GM13977 (cell line): ENCODE measurements at regions not wholly inside any gene's neighbourhood (a gene's known extent, or its start where the extent isn't known, plus 50 kb on each side); places are given as distances from the start of the nearest gene placed in this dataset.

Experiments used
- DNase-seq: peaks from one replicate; pipeline ENCODE4 v3.0.0; 2012; ENCODE audit warnings: low spot score
- in situ Hi-C: fragments of 300-500 bp; cut with MboI; formaldehyde crosslinking; loops from one replicate; pipeline ENCODE4 v1.12.0; 2022; ENCODE audit warnings: low sequenced_read_pairs, low pct_unique_long_range_greater_than_20kb, mixed read lengths, inconsistent platforms; ENCODE audit not compliant: unreplicated experiment
- TF ChIP-seq, protein P1 (sequence below): IDR thresholded peaks from 2 replicates; pipeline ENCODE4 v1.5.1; 2012; ENCODE audit warnings: mild to moderate bottlenecking, control low read depth; ENCODE audit not compliant: insufficient read depth; ENCODE audit errors: extremely low read depth, missing control alignments

DNA sequence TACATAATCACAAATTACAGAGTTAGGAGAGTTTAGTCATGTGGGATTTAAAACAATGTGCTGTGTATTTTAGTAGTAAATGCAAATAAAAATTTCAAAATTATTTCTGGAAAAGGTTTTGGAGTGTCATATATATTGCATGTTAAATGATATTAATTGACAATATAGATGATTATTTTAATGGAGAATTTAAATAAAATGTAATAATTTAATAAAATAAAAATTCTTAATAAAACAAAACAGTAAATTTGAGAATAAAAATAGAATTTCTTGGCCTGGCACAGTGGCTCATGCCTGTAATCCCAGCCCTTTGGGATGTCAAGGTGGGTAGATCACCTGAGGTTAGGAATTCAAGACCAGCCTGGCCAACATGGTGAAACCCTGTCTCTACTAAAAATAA is 1442.8 kb upstream of the ALCAM start:
- in situ Hi-C loops: no loop called here
- DNase-seq: no peak
- TF ChIP-seq, protein P1, sequence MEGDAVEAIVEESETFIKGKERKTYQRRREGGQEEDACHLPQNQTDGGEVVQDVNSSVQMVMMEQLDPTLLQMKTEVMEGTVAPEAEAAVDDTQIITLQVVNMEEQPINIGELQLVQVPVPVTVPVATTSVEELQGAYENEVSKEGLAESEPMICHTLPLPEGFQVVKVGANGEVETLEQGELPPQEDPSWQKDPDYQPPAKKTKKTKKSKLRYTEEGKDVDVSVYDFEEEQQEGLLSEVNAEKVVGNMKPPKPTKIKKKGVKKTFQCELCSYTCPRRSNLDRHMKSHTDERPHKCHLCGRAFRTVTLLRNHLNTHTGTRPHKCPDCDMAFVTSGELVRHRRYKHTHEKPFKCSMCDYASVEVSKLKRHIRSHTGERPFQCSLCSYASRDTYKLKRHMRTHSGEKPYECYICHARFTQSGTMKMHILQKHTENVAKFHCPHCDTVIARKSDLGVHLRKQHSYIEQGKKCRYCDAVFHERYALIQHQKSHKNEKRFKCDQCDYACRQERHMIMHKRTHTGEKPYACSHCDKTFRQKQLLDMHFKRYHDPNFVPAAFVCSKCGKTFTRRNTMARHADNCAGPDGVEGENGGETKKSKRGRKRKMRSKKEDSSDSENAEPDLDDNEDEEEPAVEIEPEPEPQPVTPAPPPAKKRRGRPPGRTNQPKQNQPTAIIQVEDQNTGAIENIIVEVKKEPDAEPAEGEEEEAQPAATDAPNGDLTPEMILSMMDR: no peak

DNA sequence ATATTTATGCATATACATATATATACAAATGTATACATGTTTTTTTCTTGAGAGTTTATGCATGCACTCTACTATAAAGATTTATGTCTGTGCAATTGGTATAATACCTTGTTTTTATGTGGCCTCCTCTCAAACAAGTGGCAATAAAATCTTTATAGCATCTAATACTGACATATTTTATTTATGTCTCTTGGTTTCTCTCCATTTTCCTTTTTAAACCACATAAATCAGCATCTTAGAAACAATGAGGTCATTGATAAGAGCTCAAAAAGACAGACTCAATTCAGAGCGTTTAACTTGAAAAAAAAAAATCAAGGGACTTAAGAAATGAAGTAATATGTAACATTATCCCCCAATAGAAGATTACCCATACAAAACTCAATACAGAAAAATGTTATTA is 1442.2 kb upstream of the ALCAM start:
- in situ Hi-C loops: no loop called here
- DNase-seq: no peak
- TF ChIP-seq, protein P1: no peak

DNA sequence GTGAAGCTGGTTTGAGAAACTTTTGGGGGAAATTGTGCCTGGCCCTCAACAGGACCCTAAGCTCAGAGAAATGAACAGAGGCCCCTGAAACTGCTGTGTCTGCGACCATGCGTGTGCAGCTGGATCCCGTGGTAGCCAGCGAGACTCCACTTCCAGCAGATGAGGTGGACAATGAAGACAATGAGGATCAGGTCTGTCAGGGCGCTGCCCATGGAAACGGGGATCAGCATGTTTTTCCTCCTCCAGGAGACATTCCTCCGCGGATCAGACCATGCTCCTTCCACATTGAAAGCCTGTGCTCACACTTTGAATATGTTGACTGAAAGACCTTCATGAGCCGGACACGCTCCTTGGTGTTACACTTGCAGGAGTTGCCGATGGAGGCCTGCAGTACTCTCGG is 1439.8 kb upstream of the ALCAM start:
- DNase-seq: no peak
- TF ChIP-seq, protein P1: no peak
- in situ Hi-C loops: no loop called here

DNA sequence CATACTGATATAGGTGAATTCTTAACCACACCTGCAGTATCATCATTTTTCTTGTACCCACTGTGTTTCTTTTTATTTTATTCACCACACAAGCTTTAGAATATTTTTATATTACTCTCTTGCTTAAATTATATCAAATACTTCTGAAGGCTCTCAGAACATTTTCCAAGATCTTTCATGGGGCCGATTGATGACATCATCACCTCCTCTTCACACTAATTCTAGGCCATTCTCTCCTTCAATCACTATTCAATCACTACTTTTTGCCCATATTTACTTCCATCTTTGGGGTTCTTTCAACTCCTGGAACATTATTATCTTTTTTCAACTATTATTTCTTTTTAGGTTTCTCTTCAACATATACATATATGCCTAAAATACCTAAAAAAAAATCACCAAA is 1438.8 kb upstream of the ALCAM start:
- no peak for DNase-seq
- in situ Hi-C loops: no loop called here
- TF ChIP-seq, protein P1: no peak

DNA sequence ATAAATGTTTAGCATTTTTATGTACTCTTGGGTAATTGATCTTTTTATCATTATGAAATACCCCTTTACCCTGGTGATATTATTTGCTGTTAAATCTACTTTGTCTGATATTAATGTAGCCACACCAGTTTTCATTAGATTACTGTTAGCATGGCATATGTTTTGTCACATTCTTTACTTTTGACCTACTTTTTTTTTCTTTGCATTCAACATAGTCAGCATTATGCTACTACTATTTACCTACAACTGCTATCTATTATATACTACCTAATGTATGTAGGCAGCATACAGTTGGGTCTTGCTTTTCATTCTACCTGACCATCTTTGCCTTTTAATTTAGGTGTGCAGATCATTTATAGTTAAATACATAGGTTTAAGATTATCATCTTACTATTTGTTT is 1429.6 kb upstream of the ALCAM start:
- in situ Hi-C loops: no loop called here
- TF ChIP-seq, protein P1: no peak
- DNase-seq: no peak

DNA sequence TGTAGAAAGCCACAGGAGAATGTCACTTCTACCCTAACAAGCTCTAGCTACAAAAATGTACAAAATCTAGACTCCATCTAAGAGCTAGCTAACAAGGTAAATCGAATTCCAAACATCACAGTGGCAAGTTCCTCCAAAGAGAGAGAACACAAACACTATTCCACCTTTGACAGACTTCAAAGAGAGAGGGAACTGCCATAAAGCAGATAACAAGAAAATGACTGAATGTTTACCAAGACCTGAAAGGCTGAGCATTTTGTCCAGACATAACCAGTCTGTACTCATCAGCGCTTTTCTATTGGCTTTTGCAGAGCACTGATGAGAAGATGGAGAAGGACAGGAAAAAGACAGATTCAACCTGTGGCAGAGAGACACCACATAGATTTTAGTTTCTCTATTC is 1419.6 kb upstream of the ALCAM start:
- TF ChIP-seq, protein P1: no peak
- in situ Hi-C loops: no loop called here
- no peak for DNase-seq

DNA sequence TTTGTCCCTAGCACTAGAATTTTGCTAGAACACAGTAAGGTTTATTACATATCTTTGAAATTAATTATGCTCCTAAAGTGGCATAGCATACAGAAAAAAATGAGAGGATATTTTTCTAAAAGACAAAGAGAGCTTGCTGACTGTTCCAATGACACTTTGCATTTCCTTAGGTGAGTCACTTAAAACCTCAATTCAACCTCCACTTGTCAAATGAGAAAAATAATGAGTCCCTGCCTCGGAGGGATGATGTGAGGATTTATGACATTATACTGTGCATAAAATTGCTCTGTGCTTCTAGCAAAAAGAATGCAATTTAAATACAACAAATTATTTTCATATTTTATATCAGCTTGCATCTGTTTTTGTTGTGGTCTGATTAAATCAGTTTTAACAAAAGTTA is 1417.0 kb upstream of the ALCAM start:
- DNase-seq: no peak
- TF ChIP-seq, protein P1: no peak
- in situ Hi-C loops: no loop called here
